SHP77 treated with DMSO at 0.1 percent for 48 hours (cell line): ENCODE measurements at regions not wholly inside any gene's neighbourhood (a gene's known extent, or its start where the extent isn't known, plus 50 kb on each side); places are given as distances from the start of the nearest gene placed in this dataset.
"Not testable (repeated sequence)": the region's sequence is repeated elsewhere in the genome, so short reads cannot be mapped to it uniquely, and the experiment has no call there.

Experiments used
- DNase-seq: peaks from one replicate; lab custom pipeline; 2025; lab: John Stamatoyannopoulos, UW

DNA sequence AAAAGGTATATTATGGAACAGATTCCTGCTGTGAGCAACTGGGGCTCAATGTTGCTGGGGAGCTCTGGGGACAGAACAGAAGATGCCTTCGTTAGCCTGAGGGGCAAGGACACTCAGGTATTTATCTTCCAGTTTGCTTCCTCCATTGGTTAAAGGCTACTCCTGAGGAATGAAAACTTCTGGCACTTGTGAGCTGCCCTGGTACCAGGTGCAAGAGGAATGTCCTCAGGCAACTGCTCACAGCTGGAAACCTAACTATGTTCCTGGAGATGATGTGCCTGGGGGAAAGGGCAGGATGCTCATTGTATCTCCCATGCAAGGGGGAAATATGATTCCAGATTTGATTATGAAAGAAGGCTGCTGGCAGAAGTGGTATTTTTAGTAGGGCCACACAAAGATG is 54.0 kb upstream of the BBX start:
- DNase-seq = no peak

GRCh38 chr3:107470496-107470895 is 52.3 kb upstream of the BBX start:
- not testable (repeated sequence) for DNase-seq
